ENCODE measurements at regions not wholly inside any gene's neighbourhood (a gene's known extent, or its start where the extent isn't known, plus 50 kb on each side); places are given as distances from the start of the nearest gene placed in this dataset.

DNA sequence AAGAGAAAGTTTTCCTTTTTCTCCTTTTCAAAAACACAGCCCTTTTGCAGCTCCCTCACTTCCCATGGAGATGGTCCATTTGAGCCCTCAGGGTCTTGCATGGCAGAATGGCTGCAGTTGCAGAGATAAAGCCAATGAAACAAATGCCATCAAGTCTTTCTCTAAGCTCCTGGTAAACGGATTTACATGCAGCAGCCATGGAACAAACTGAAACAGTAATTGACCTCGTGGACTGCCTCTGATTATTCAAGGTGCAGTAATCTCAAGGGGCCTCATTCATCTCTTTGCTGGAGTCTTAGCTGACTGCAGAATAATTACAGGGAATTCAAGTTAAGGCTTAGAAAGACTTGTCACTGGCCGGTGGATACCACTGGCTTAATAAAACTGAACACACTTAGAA is 125.1 kb downstream of the SQOR start:
- TF ChIP-seq CTCF (conservative IDR thresholded peaks at IDR 0.05; ENCODE audit: low read depth, low read length) (no peak), SMC3 (IDR thresholded peaks at IDR 0.05; ENCODE audit: low read depth, low read length) (no peak), CEBPB (IDR thresholded peaks at IDR 0.05; ENCODE audit: low read depth, low read length) (no peak), RFX5 (IDR thresholded peaks at IDR 0.05; ENCODE audit: low read depth, low read length) (no peak), POLR2A (IDR thresholded peaks at IDR 0.05; ENCODE audit: low read depth, low read length) (no peak), RCOR1 (IDR thresholded peaks at IDR 0.05; ENCODE audit: insufficient replicate concordance, low read length) (no peak), CHD1 (IDR thresholded peaks at IDR 0.05; ENCODE audit: low read depth, low read length) (no peak)

All from IMR-90 (cell line).